Neural progenitor cell (in vitro differentiated cells): ENCODE measurements at regions not wholly inside any gene's neighbourhood (a gene's known extent, or its start where the extent isn't known, plus 50 kb on each side); places are given as distances from the start of the nearest gene placed in this dataset.

Experiments used
- EZH2 ChIP-seq: fragments of 200-600 bp; sonication (generic); IDR thresholded peaks from 2 replicates; pipeline ENCODE4 v1.6.1; 2017; ENCODE audit warnings: antibody characterized with exemption, mild to moderate bottlenecking, moderate library complexity
- EZH2phosphoT487 ChIP-seq: fragments of 200-600 bp; sonication (generic); IDR thresholded peaks from 2 replicates; pipeline ENCODE4 v1.6.1; 2017; ENCODE audit warnings: antibody characterized with exemption
- TF ChIP-seq, protein P1 (sequence below): fragments of 200-600 bp; sonication (generic); IDR thresholded peaks from 2 replicates; pipeline ENCODE4 v1.5.1; 2017; ENCODE audit warnings: antibody characterized with exemption, mild to moderate bottlenecking

DNA sequence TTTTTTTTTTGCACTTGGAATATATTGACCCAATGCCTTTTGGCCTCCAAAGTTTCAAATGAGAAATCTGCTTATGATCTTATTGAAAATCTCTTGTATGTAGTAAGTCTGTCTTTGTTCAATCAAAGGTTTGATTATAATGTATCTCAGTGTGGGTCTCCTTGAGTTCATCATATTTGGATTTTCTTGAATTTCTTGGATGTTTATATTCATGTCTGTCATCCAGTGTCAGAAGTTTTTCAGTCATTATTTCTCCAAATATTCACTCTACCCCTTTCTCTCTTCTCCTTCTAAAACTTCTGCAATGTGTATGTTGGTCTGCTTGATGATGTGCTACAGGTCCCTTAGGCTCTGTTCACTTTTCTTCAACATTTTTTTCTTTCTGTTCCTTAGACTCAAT, 95.9 kb upstream of the PTPRK start:
- TF ChIP-seq, protein P1, sequence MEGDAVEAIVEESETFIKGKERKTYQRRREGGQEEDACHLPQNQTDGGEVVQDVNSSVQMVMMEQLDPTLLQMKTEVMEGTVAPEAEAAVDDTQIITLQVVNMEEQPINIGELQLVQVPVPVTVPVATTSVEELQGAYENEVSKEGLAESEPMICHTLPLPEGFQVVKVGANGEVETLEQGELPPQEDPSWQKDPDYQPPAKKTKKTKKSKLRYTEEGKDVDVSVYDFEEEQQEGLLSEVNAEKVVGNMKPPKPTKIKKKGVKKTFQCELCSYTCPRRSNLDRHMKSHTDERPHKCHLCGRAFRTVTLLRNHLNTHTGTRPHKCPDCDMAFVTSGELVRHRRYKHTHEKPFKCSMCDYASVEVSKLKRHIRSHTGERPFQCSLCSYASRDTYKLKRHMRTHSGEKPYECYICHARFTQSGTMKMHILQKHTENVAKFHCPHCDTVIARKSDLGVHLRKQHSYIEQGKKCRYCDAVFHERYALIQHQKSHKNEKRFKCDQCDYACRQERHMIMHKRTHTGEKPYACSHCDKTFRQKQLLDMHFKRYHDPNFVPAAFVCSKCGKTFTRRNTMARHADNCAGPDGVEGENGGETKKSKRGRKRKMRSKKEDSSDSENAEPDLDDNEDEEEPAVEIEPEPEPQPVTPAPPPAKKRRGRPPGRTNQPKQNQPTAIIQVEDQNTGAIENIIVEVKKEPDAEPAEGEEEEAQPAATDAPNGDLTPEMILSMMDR, result no peak
- TF ChIP-seq EZH2 (no peak), EZH2phosphoT487 (no peak)
